Urinary bladder (tissue), 3 donors: ENCODE measurements at regions not wholly inside any gene's neighbourhood (a gene's known extent, or its start where the extent isn't known, plus 50 kb on each side); places are given as distances from the start of the nearest gene placed in this dataset.

Source experiments
- DNase-seq: peaks from one replicate; pipeline ENCODE4 v3.0.0-alpha.2; 2015; ENCODE audit errors: extremely low spot score
- H3K27ac ChIP-seq: one replicate; pipeline ENCODE4 v1.5.1; 2013; ENCODE audit warnings: low read depth, mild to moderate bottlenecking, moderate library complexity
- H3K36me3 ChIP-seq: one replicate; pipeline ENCODE4 v1.6.1; 2013; ENCODE audit warnings: mild to moderate bottlenecking, moderate library complexity; ENCODE audit not compliant: insufficient read depth
- H3K4me1 ChIP-seq: one replicate; pipeline ENCODE4 v1.6.1; 2013; ENCODE audit warnings: mild to moderate bottlenecking, moderate library complexity; ENCODE audit not compliant: insufficient read depth
- H3K4me3 ChIP-seq: one replicate; pipeline ENCODE4 v1.5.1; 2013; ENCODE audit warnings: low read depth, low read length
- WGBS: extraction: QIAGEN DNeasy Blood & Tissue Kit; methylation state at CpG from one replicate; pipeline ENCODE4 v1.1.7; 2013; 5-methylcytosine and 5-hydroxymethylcytosine counted together
- donor health status: healthy with polysubstance abuse.
- donor health status: healthy.

GRCh38 chr5:6843821-6844220 is 130.6 kb downstream of the TENT4A start:
- no peak for DNase-seq
- no peak overlapping the region for H3K27ac ChIP-seq
- no peaks in the 10 kb centered on the region for H3K36me3 ChIP-seq
- H3K4me3 ChIP-seq, result no peak overlapping the region
- H3K4me1 ChIP-seq, result no peaks in the 10 kb centered on the region
- 79% methylated on average over 8 of the region's 8 CpGs for WGBS

GRCh38 chr5:6845856-6846255 is 132.6 kb downstream of the TENT4A start:
- 87% methylated on average over 17 of the region's 17 CpGs for WGBS
- Histone ChIP-seq H3K4me3 (no peak overlapping the region), H3K36me3 (no peaks in the 10 kb centered on the region), H3K27ac (no peak overlapping the region), H3K4me1 (no peaks in the 10 kb centered on the region)
- no peak for DNase-seq

GRCh38 chr5:6847870-6848269 is 134.6 kb downstream of the TENT4A start:
- Histone ChIP-seq H3K4me1 (no peaks in the 10 kb centered on the region), H3K36me3 (no peaks in the 10 kb centered on the region), H3K4me3 (no peak overlapping the region), H3K27ac (no peak overlapping the region)
- DNase-seq, result no peak
- WGBS, result 88% methylated on average over 6 of the region's 6 CpGs

GRCh38 chr5:6849316-6850105 is 136.3 kb downstream of the TENT4A start:
- H3K27ac ChIP-seq, result no peak overlapping the region
- H3K4me1 ChIP-seq, result no peaks in the 10 kb centered on the region
- no peak for DNase-seq
- no peak overlapping the region for H3K4me3 ChIP-seq
- H3K36me3 ChIP-seq, result no peaks in the 10 kb centered on the region
- 54% methylated on average over 8 of the region's 8 CpGs for WGBS

- Histone ChIP-seq H3K4me3 (no peak overlapping the region), H3K4me1 (no peaks in the 10 kb centered on the region), H3K27ac (no peak overlapping the region), H3K36me3 (no peaks in the 10 kb centered on the region)
- WGBS, result 74% methylated on average over 6 of the region's 6 CpGs
- DNase-seq, result no peak
Measured at GRCh38 chr5:6850106-6850432, 136.8 kb downstream of the TENT4A start.

GRCh38 chr5:6856653-6857052 is 143.4 kb downstream of the TENT4A start:
- Histone ChIP-seq H3K4me1 (no peaks in the 10 kb centered on the region), H3K27ac (no peak overlapping the region), H3K4me3 (no peak overlapping the region), H3K36me3 (no peaks in the 10 kb centered on the region)
- 37% methylated on average over 5 of the region's 5 CpGs for WGBS
- DNase-seq, result no peak

GRCh38 chr5:6858419-6858818 is 145.2 kb downstream of the TENT4A start:
- DNase-seq, result no peak
- WGBS, result 68% methylated on average over 7 of the region's 7 CpGs

GRCh38 chr5:6859023-6859422 is 145.8 kb downstream of the TENT4A start:
- Histone ChIP-seq H3K27ac (no peak overlapping the region), H3K36me3 (no peaks in the 10 kb centered on the region), H3K4me1 (no peaks in the 10 kb centered on the region), H3K4me3 (no peak overlapping the region)
- WGBS, result 80% methylated on average over 11 of the region's 11 CpGs
- DNase-seq, result no peak

More at GRCh38 chr5:6858419-6858818, 145.2 kb downstream of the TENT4A start:
- Histone ChIP-seq H3K27ac (no peak overlapping the region), H3K4me3 (no peak overlapping the region), H3K36me3 (no peaks in the 10 kb centered on the region), H3K4me1 (no peaks in the 10 kb centered on the region)

GRCh38 chr5:6859951-6860638 is 146.9 kb downstream of the TENT4A start:
- no peaks in the 10 kb centered on the region for H3K36me3 ChIP-seq
- WGBS, result 62% methylated on average over 9 of the region's 9 CpGs
- no peak overlapping the region for H3K4me3 ChIP-seq
- no peak for DNase-seq
- no peaks in the 10 kb centered on the region for H3K4me1 ChIP-seq
- H3K27ac ChIP-seq, result no peak overlapping the region

GRCh38 chr5:6861036-6861435 is 147.8 kb downstream of the TENT4A start:
- H3K4me1 ChIP-seq, result no peaks in the 10 kb centered on the region
- no peak for DNase-seq
- no peaks in the 10 kb centered on the region for H3K36me3 ChIP-seq
- 74% methylated on average over 3 of the region's 3 CpGs for WGBS
- H3K27ac ChIP-seq, result no peak overlapping the region
- no peak overlapping the region for H3K4me3 ChIP-seq

GRCh38 chr5:6861667-6862066 is 148.4 kb downstream of the TENT4A start:
- H3K27ac ChIP-seq, result no peak overlapping the region
- no peaks in the 10 kb centered on the region for H3K4me1 ChIP-seq
- DNase-seq, result no peak
- no peaks in the 10 kb centered on the region for H3K36me3 ChIP-seq
- WGBS, result 71% methylated on average over 3 of the region's 3 CpGs
- no peak overlapping the region for H3K4me3 ChIP-seq

GRCh38 chr5:6862306-6862705 is 149.1 kb downstream of the TENT4A start:
- Histone ChIP-seq H3K4me1 (no peaks in the 10 kb centered on the region), H3K27ac (no peak overlapping the region), H3K36me3 (no peaks in the 10 kb centered on the region), H3K4me3 (no peak overlapping the region)
- no peak for DNase-seq
- 84% methylated on average over 5 of the region's 5 CpGs for WGBS

- WGBS, result 96% methylated on average over 6 of the region's 6 CpGs
- Histone ChIP-seq H3K27ac (no peak overlapping the region), H3K36me3 (no peaks in the 10 kb centered on the region), H3K4me3 (no peak overlapping the region), H3K4me1 (no peaks in the 10 kb centered on the region)
- DNase-seq, result no peak
Measured at GRCh38 chr5:6867712-6868111, 154.5 kb downstream of the TENT4A start.

GRCh38 chr5:6868171-6868570 is 154.9 kb downstream of the TENT4A start:
- no peaks in the 10 kb centered on the region for H3K36me3 ChIP-seq
- no peak overlapping the region for H3K27ac ChIP-seq
- 64% methylated on average over 9 of the region's 9 CpGs for WGBS
- DNase-seq, result no peak
- no peaks in the 10 kb centered on the region for H3K4me1 ChIP-seq
- no peak overlapping the region for H3K4me3 ChIP-seq
